Left renal pelvis (tissue), 4 donors: ENCODE measurements at regions not wholly inside any gene's neighbourhood (a gene's known extent, or its start where the extent isn't known, plus 50 kb on each side); places are given as distances from the start of the nearest gene placed in this dataset.
"Not testable (repeated sequence)": the region's sequence is repeated elsewhere in the genome, so short reads cannot be mapped to it uniquely, and the experiment has no call there.

Experiments used
- DNase-seq, 4 donors: peaks; one replicate each; pipeline ENCODE4 v3.0.0-alpha.2; 2013; ENCODE audit warnings: low read depth in 4 of 4, low spot score in 3 of 4

DNA sequence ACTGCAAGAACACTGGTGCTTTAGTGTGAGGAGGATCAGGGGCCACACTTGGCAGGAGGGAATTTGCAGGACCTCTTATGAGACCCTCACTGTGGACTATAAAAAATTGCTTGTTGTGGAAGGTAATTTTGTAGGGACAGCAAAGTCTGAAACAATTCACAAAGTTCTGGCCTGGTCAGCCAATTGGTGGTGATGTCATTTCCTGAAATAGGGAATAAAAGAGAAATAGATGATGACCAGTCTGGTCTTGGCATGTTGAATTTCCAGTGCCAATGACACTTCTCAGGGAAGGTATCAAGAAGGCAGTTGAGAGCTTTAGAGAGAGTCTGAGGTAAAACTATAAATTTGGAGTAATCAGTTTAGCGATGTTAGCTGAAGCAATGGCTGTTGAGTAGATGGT, 129.3 kb upstream of the LMNTD1 start:
- DNase-seq: no peak

DNA sequence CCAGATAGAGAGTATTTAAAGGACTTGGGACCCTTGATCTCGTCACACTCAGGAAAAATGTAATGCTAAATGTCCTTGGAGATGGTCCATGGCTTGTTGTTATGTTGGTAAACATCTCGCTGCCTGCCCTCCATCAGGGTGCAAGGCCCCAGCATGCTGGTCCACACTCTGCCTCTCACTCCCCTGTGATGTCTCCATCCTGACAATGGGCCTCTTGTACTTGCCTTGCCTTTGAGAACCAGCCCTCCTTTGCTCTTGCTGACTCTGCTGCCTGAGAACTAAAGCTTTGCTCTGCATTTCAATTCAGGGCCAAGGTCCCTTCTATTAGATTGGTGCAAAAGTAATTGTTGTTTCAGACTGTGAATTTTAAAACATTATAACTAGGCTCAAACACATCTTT, 131.0 kb upstream of the LMNTD1 start:
- no peak for DNase-seq

DNA sequence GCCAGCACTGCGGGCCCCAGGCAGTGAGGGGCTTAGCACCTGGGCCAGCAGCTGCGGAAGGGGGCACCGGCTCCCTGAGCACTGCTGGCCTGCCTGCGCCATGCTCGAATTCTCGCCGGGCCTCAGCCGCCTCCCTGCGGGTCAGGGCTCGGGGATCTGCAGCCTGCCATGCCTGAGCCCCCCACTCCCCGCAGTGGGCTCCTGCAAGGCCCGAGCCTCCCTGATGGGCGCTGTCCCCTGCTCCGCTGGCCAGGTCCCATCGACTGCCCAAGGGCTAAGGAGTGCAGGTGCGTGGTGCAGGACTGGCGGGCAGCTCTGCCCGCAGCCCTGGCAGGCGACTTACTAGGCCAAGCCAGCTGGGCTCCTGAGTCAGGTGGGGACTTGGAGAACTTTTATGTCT, 133.3 kb upstream of the LMNTD1 start:
- DNase-seq: no peak

DNA sequence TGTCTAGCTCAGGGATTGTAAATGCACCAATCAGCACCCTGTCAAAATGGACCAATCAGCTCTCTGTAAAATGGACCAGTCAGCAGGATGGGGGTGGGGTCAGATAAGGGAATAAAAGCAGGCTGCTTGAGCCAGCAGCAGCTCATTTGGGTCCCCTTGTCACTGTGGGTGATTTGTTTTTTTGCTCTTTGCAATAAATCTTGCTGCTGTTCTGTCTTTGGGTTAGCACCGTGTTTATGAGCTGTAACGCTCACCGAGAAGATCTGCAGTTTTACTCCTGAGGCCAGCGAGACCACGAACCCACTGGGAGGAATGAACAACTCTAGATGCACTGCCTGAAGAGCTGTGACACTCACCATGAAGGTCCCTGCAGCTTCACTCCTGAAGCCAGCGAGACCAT, 134.1 kb upstream of the LMNTD1 start:
- DNase-seq: peak in 1 of 4 donors; percentile 19

DNA sequence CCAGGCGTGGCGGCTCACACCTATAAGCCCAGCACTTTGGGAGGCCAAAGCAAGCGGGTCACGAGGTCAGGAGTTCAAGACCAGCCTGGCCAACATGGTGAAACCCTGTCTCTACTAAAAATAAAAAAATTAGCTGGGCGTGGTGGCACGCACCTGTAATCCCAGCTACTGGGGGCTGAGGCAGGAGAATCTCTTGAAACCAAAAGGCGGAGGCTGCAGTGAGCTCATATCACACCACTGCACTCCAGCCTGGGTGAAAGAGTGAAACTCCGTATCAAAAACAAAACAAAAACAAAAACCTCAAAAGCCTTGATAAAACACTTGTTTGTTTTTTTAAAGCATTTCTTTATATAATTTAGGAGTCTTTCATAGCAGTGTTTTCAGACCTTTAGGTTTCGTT, 135.8 kb upstream of the LMNTD1 start:
- not testable (repeated sequence) for DNase-seq

DNA sequence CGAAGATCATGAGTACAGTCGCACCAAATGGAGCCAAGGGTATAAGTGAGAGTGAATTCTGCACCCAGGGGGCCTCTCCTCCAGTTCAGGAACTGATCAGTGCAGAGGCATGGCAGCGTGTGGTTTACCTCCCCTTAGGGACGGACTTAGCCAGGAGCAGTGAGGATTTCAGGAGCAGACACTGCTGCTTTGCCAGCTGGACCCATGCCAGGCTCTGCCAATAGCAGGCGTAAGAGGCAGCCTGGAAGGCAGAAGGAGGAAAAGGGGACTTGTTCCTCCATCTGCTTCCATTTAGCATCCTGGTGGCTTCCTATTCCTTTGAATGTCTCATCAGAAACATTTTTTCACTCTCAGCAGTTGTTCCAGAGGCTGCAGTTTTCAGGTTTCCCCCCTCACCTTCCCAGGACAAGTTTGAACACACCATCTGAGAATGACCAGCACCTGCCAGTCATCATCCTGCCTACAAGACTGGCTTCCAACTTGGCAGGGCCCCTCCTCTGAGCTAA, 137.0 kb upstream of the LMNTD1 start:
- no peak for DNase-seq

DNA sequence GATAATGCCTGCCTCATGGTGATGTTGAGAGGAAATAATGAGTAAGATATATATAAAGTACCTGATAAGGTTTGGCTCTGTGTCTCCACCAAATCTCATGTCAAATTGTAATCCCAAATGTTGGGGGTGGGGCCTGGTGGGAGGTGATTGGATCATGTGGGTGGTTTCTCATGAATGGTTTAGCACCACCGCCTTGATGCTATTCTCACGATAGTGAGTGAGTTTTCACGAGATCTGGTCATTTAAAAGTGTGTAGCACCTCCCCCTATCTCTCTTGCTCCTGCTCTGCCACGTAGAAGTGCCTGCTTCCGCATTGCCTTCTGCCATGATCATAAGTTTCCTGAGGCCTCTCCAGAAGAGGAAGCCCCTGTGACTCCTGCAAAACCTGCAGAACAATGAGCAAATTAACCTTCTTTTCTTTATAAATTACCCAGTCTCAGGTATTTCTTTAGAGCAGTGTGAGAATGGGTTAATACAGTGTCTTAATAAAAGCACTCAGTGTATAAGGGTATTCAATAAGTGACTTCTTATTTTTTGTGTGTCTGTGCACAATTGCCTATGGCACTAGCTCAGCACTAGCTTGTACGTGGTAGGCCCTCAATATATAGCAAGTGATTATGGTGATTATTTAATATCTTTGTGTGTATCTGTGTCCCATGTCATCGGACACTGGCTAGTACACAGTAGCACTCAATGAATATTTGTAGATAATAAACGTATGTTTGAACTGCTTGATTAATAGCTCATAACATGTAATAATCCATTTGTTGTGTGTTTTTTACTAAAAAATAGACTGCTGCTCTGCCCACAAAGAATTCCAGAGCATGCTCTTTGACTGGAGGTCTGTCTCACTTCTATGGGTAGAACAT, 138.1 kb upstream of the LMNTD1 start:
- no peak for DNase-seq

DNA sequence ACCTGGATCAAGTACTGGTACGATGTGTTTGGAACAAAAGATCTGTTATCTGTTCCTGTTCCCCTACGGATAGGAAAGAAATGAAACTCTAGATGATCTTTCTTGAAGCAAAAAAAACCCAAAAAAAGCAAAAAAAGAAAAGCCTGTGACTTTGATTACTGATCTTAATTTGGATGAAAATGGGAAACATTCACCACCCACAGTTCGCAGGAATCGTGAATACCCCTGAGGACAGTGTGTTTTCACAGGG, 138.7 kb upstream of the LMNTD1 start:
- DNase-seq: no peak

DNA sequence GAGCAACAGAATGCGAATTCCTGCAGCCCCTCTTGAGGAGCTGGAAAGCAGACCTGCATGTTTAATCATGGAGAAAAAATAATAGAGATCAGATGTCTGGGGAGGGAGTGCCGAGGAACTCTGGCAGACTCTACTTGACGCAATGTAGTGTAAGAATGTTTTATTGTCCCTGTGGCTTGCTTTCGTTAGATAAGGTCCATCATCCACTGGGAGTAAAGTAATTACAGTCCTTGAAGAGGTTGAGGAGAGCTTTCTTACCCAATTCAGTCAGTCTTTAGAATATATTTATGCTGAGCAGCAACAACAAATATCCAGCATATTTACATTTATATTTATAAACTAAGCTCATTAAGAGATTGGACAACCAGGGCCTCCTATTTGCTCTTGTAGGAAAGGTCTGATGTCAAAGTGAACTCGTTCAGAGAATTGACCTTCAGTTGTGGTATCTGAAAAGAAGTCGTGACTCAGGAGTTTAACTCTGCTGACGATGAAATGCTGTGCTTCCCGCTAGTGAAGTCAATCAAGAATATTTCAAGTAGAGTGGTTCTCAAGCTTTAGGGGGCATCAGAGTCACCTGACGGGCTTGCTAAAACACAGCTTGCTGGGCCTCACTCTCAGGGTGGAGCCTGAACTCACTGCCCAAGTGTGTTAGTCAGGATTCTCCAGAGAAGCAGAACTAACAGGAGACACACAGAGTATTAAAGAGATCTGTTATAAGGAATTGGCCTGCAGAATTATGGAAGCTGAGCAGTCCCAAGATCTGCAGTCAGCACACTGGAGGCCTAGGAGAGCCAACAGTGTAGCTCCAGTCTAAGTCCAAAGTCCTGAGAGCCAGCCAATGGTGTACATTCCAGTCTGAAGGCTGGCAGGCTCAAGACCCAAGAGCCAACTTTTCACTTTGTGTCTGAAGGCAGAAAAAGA, 139.3 kb upstream of the LMNTD1 start:
- DNase-seq: peak in 1 of 4 donors; percentile 55

DNA sequence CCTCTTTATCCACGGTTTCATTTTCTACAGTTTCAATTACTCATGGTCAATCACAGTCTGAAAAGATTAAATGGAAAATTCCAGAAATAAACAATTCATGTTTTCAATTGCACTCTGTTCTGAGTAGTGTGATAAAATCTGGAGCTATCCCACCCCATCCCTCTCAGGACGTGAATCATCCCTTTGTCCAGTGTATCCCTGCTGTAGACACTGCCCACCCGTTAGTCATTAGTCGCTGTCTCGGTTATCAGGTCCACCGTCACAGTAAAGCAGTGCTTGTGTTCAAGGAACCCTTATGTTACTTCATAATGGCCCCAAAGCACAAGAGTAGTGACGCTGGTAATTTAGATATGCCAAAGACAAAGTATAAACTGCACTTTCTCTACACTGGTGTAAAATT, 141.0 kb upstream of the LMNTD1 start:
- no peak for DNase-seq

DNA sequence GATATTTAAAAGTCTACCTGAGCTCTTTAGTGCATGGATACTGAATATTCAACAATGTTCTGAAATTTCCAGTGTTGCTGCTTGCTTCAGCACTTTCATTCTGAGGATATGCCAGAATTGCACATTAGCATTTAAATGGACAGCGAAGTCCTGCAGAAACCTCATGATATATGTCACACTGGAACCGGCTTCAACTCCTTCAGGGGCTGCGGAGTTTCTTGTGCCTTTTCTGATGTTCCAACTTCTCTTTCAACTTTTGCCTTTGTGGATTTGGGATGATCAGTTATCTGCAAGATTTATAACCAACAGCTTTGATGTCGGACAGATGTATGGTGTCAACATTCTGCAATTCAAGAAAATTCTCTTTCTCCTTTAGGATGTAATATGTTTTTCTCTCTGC, 142.5 kb upstream of the LMNTD1 start:
- DNase-seq: peak in 1 of 4 donors; percentile 22

DNA sequence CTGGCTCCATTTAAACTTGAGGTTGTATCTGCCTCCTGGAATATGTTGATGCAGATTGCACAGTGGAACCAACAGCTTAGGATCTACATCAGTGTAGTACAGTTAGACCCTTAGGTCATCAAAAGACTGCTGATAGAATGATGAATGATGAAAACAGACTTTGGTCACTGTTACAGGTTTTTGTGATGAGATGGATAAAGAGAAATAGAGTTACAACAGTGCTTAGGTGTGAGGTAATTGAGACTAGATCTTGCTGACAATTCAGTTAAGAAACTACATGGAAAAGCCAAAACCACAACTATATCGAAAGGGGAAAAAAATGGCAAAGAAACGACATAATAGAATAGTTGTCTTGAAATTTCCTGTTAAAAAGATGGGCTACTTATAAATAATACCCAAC, 145.7 kb upstream of the LMNTD1 start:
- no peak for DNase-seq

DNA sequence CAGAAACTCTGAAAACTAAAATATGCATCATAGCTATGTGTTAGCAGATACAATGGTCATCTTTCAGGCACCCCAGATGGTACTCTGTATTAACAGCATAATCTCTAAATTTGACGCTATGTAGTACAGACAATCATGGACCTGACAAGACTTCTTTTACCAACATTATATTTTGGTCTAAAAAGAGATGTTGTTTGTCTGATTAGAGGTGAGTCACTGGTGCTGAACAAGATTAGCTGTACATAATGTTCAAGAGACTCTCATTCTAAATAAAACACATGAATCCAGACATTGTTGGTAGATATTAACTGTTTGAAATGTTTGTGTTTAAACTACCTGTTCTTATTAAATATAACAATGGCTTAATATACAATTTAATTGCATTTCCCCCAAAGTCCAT, 146.4 kb upstream of the LMNTD1 start:
- no peak for DNase-seq

DNA sequence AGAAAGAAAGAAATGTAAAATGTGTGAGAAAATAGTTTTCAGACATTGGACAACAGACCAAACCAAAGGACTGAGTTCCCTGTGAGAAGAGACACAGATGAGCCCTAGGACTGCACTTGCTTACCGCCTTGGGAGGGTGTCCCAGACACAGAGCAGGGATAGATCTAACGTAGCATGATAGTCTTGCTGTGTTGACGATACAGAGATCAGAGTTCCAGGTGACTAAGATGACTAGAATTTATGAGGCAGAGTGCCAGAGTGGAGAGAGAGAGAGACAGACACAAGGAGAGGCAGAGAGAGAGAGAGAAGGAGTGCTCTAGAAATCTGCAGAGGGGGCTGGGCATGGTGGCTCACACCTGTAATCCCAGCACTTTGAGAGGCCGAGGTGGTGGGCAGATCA, 148.2 kb upstream of the LMNTD1 start:
- no peak for DNase-seq

DNA sequence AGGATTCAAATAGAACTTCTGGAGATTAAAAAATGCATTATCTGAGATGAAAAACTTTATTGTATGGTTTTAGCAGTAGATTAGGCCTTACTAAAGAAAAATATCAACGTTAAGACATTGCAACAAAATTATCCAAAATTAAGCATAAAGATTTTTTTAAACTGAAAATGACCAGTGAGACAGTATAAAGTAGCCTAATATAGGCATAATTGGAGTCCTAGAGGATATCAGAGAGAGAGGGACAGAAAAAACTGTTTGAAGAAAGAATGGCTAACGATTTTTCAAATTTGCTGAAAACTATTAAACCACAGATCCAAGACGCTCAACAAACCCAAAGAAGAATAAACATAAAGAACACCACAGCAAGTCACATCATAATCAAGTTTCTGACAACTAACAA, 149.5 kb upstream of the LMNTD1 start:
- DNase-seq: no peak

DNA sequence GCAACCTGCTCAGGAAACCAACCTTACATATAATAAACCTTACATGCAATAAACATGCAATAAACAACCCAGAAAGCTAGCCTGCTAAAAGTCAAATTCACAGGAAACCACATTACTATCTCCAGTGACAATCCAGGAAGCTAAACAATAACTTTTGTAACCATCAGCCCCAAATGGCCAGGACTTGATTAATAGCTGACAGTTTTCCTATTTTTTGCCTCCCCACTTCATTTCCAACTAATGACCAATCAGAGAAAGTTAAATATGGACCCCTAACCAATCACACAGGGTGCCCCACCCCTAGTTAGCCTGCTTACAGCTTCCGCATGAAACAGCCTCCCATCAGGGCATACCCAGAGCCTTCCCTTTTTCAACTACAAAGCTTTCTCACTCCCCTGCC, 152.2 kb upstream of the LMNTD1 start:
- no peak for DNase-seq

DNA sequence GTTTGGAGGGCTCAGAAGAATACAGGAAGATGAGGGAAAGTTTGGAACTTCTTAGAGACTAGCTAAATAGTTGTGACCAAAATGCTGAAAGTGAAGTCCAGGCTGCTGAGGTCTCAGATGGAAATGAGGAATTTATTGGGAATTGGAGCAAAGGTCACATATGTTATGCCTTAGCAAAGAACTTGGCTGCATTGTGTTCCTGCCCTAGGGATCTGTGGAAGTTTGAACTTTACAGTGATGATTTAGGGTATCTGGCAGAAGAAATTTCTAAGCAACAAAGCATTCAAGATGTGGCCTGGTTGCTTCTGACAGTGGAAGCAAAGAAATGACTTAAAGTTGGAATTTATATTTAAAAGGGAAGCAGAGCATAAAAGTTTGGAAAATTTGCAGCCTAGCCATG, 153.6 kb upstream of the LMNTD1 start:
- not testable (repeated sequence) for DNase-seq

DNA sequence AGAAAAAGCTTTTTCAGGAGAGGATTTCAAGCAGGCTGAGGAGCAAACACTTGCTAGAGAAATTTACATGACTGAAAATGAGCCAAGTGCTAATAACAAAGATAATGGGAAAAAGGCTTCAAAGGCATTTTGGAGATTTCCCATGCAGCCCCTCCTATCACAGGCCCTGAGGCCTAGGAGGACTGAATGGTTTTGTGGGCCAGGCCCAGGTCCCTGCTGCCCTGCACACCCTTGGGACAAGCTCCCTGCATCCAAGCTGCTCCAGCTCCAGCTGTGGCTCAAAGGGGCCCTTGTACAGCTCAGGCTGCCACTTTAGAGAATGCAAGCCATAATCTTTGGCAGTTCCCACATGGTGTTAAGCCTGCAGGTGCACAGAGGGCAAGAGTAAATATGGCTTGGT, 154.0 kb upstream of the LMNTD1 start:
- no peak for DNase-seq

DNA sequence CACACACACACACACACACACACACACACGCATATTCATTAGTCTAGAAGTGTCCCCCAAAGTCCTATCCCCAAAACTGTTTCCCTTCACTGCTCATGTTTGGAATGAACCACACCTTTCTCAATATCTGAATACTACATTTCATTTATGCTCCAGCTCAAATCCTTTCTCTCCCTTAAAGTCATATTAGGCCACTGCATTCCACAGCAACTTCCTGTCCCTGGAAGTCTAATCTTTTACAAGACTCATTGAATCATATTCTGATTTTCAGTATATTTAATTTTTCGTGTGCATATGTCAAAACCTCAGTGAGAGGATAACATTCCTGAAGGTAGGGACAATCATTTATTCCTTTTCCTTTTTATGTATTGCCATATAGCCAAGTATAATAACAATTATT, 155.6 kb upstream of the LMNTD1 start:
- DNase-seq: no peak

DNA sequence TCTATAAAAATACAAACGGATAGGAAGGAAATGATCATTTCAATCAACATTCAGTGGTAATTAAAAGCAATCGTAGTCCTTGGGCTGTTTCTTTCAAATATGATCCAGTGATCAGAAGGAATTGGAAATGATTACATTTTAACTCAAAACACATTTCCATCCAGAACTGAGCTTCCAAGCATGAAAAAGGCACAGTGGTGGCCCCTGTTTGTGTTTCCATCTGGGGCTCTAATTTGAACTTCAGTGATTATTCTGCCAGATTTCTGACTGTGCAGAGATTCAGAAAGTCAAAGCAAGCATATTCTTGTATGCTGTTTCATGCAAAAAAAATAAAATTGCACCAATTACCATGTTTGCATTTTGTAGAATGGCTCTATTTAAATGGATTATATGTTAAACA, 157.0 kb upstream of the LMNTD1 start:
- DNase-seq: no peak

DNA sequence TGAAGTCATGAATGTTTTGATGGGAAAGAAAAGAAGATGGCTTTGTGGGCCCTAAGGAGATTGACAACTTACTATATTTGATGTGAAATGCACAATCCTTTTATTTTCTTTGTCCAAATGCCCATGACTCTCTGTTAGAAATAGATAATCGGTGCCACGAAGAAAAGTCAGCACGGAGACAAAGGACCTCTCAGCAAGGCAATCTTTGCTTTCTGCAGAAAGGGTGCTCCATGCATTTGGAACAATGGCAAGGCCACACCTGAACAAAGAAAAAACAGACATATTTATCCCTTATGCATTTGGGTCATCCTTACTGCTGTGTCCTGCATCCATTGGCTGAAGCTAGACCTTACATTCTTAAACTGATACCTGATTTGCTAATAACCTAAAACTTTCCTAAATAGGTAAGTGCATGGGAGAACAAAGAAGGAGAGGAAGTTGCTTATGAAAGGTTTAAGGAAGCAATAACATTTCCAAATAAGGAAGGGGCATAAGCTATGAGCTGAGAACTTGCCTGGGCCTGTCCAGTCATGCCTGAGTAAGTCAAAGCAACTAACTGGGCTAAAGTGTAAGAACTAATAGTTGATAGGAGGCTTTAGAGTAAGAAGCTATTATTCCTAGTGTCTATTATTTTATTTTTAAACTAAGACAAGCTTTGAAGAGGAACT, 158.0 kb upstream of the LMNTD1 start:
- DNase-seq: not testable (repeated sequence)
